RWPE2 (cell line): ENCODE measurements at regions not wholly inside any gene's neighbourhood (a gene's known extent, or its start where the extent isn't known, plus 50 kb on each side); places are given as distances from the start of the nearest gene placed in this dataset.

Experiments used
- ATAC-seq: fragments of 200-7000 bp; cut with Tn5 transposase; 3 replicates; pipeline ENCODE4 v1.9.1; 2021; ENCODE audit warnings: low read depth
- DNase-seq: peaks from one replicate; pipeline ENCODE4 v3.0.0-alpha.2; 2020; ENCODE audit warnings: low spot score
- H3K27ac ChIP-seq: fragments of 450-650 bp; 2 replicates; pipeline ENCODE4 v1.5.1; 2017; ENCODE audit warnings: mild to moderate bottlenecking; ENCODE audit not compliant: poor library complexity, severe bottlenecking
- H3K27me3 ChIP-seq: fragments of 250-450 bp; sonication (Bioruptor Pico); 2 replicates; pipeline ENCODE4 v1.5.1; 2021; ENCODE audit warnings: mild to moderate bottlenecking, moderate library complexity; ENCODE audit not compliant: insufficient read depth, poor library complexity, severe bottlenecking
- H3K36me3 ChIP-seq: fragments of 250-450 bp; sonication (Bioruptor Pico); 2 replicates; pipeline ENCODE4 v1.5.1; 2020; ENCODE audit warnings: low read depth, mild to moderate bottlenecking, moderate library complexity
- H3K4me1 ChIP-seq: fragments of 250-450 bp; sonication (Bioruptor Pico); 2 replicates; pipeline ENCODE4 v1.5.1; 2021; ENCODE audit warnings: mild to moderate bottlenecking, moderate library complexity; ENCODE audit not compliant: insufficient read depth, poor library complexity, severe bottlenecking
- H3K4me3 ChIP-seq: fragments of 250-450 bp; sonication (Bioruptor Pico); 2 replicates; pipeline ENCODE4 v1.5.1; 2021; ENCODE audit warnings: mild to moderate bottlenecking, moderate library complexity; ENCODE audit not compliant: severe bottlenecking
- H3K9me3 ChIP-seq: fragments of 250-450 bp; sonication (Bioruptor Pico); 2 replicates; pipeline ENCODE4 v1.5.1; 2021; ENCODE audit warnings: mild to moderate bottlenecking, moderate library complexity; ENCODE audit not compliant: severe bottlenecking
- TF ChIP-seq, protein P1 (sequence below): fragments of 450-650 bp; IDR thresholded peaks from one replicate; pipeline ENCODE4 v1.5.1; 2017; ENCODE audit warnings: mild to moderate bottlenecking, moderate library complexity; ENCODE audit not compliant: poor library complexity, severe bottlenecking

DNA sequence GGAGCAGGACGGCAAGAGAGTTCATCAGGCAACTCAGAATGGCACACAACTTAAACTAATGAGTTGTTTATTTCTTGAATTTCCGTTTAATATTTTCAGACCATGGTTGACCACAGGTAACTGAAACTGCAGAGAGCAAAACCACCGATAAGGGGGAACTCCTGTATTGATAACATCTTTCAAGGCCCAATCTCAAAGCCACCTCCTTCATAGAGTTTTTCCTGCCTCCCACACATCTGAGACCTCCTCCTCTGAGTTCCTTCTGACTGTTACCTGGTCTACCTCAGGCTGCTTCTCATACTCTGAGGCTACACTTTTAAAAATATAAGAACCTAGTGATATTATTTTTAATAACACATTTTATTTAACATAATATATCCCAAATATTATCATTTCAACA is 341.5 kb upstream of the NPVF start:
- DNase-seq (no peak), ATAC-seq (no peak)
- no peak overlapping the region for H3K27ac ChIP-seq
- H3K9me3 ChIP-seq: no peaks in the 10 kb centered on the region
- TF ChIP-seq, protein P1, sequence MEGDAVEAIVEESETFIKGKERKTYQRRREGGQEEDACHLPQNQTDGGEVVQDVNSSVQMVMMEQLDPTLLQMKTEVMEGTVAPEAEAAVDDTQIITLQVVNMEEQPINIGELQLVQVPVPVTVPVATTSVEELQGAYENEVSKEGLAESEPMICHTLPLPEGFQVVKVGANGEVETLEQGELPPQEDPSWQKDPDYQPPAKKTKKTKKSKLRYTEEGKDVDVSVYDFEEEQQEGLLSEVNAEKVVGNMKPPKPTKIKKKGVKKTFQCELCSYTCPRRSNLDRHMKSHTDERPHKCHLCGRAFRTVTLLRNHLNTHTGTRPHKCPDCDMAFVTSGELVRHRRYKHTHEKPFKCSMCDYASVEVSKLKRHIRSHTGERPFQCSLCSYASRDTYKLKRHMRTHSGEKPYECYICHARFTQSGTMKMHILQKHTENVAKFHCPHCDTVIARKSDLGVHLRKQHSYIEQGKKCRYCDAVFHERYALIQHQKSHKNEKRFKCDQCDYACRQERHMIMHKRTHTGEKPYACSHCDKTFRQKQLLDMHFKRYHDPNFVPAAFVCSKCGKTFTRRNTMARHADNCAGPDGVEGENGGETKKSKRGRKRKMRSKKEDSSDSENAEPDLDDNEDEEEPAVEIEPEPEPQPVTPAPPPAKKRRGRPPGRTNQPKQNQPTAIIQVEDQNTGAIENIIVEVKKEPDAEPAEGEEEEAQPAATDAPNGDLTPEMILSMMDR: no peak
- H3K36me3 ChIP-seq: no peaks in the 10 kb centered on the region
- no peaks in the 10 kb centered on the region for H3K4me1 ChIP-seq
- no peak overlapping the region for H3K4me3 ChIP-seq
- peaks cover 3% of the 10 kb centered on the region for H3K27me3 ChIP-seq

DNA sequence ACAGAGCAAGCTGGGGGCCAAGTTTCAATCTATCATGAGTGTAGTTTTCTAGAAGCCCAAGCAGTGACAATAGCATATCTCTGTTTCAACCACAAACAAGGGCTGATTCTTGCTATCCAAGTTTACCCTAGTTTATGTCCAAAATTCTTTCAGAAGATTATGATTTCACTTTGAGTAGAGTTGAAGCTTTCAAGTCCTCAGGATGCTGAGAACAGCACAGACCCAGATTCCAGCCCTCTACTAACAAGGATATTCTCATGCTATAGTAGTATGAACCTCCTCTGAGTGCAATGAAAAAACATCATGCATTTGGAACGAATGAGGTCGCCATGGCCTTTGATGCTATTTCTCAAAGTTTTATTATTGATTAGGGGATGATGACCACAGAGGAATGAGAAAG is 344.1 kb upstream of the NPVF start:
- no peaks in the 10 kb centered on the region for H3K36me3 ChIP-seq
- no peaks in the 10 kb centered on the region for H3K4me1 ChIP-seq
- H3K4me3 ChIP-seq: no peak overlapping the region
- ATAC-seq (no peak), DNase-seq (no peak)
- H3K27ac ChIP-seq: no peak overlapping the region
- no peaks in the 10 kb centered on the region for H3K9me3 ChIP-seq
- no peaks in the 10 kb centered on the region for H3K27me3 ChIP-seq
- TF ChIP-seq, protein P1: no peak

DNA sequence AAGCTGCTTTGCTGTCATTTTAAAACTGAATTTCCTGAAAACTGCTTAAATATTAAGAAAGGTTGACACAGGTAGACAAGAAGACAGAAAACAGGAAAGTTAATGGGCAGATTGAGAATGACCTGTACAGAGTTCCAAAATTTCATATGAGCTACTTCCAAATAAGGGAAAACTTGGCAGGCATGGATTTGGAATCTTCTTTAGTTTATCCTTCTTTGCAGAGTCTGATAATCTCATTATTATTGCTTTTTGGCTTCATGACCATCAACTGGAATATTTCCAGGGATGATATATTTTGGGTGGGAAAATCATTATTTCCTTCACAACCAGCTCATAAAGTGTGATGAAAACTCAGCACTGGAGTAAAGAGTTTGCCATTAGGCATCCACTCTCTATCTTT is 346.5 kb upstream of the NPVF start:
- H3K9me3 ChIP-seq: no peaks in the 10 kb centered on the region
- no peak for DNase-seq
- no peak overlapping the region for H3K27ac ChIP-seq
- H3K4me1 ChIP-seq: no peaks in the 10 kb centered on the region
- no peak for ATAC-seq
- TF ChIP-seq, protein P1: no peak
- H3K27me3 ChIP-seq: peaks cover under 1% of the 10 kb centered on the region
- no peaks in the 10 kb centered on the region for H3K36me3 ChIP-seq
- no peak overlapping the region for H3K4me3 ChIP-seq

DNA sequence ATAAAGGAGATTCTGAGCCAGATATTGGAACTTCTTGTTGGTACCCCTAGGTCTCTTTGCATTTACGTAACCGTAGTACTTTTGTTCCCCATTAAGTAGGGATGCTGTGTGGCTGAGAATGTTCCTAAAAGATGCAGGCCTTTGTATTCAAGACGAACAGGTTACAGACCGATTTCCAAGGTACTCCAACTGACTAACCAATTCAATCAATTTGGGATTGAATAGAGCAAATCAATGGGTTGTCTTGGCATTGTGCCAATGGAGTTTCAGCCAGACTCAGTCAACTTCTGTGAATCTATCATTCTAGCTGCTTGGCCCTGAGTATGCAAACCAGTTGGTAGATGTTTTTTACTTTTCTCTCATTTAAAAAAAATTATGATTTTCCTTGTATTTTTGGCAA is 347.3 kb upstream of the NPVF start:
- H3K9me3 ChIP-seq: no peaks in the 10 kb centered on the region
- DNase-seq (no peak), ATAC-seq (no peak)
- H3K4me3 ChIP-seq: no peak overlapping the region
- H3K36me3 ChIP-seq: no peaks in the 10 kb centered on the region
- TF ChIP-seq, protein P1: no peak
- H3K27me3 ChIP-seq: peaks cover 6% of the 10 kb centered on the region
- no peak overlapping the region for H3K27ac ChIP-seq
- no peaks in the 10 kb centered on the region for H3K4me1 ChIP-seq

DNA sequence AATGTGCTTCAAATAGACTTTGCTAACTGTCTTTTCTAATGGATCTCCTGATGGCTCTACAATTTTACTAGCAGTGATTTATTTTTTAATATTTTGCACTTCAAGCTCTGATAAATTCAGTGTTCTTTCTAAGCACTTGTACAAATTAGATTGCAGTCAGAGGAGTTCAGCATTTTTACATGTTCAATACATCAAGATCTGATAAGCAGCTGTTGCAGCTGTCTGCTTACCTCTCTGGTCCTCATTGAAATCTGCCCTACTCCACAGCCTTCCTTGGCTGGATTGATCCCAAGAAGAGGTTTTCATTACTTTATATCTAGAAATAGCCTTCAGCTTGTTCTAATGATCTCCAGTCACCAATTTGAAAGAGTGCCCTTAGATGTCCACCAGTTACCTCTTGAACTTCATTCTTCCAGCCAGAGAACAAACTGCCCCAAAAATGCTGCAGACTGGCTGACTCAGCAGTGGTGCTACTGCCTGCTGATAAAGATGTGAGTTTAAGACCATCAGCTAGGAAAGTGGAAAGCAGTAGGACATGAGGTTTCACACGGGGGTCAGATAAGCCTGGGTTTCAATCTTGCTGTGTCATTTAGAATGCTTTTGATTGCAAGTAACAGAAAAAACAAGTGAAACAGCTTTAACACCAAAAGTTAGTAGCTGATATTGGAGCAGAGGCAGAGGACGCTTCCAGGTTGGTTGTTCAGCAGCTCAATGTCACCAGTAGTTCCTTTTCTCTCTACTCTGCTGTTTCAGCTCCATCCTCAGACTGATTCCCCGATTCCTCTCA is 350.9 kb upstream of the NPVF start:
- ATAC-seq: no peak
- no peak for DNase-seq
- no peaks in the 10 kb centered on the region for H3K36me3 ChIP-seq
- TF ChIP-seq, protein P1: no peak
- no peaks in the 10 kb centered on the region for H3K9me3 ChIP-seq
- H3K27ac ChIP-seq: no peak overlapping the region
- H3K27me3 ChIP-seq: peaks cover 6% of the 10 kb centered on the region
- no peak overlapping the region for H3K4me3 ChIP-seq
- no peaks in the 10 kb centered on the region for H3K4me1 ChIP-seq
